DOHH2 (cell line): ENCODE measurements at regions not wholly inside any gene's neighbourhood (a gene's known extent, or its start where the extent isn't known, plus 50 kb on each side); places are given as distances from the start of the nearest gene placed in this dataset.

Source experiments
- H3F3A ChIP-seq: fragments of 200-600 bp; sonication (generic), shearing (Covaris generic); 2 replicates; pipeline ENCODE4 v1.6.0; 2016; ENCODE audit warnings: antibody characterized with exemption, mild to moderate bottlenecking; ENCODE audit not compliant: control insufficient read depth, insufficient read depth
- H3K27ac ChIP-seq: fragments of 200-600 bp; sonication (generic); 2 replicates; pipeline ENCODE4 v1.5.1; 2014; ENCODE audit warnings: low read depth, mild to moderate bottlenecking, low read length, moderate library complexity
- H3K27me3 ChIP-seq: fragments of 200-600 bp; sonication (generic); 2 replicates; pipeline ENCODE4 v1.6.1; 2014; ENCODE audit warnings: mild to moderate bottlenecking, low read length, mixed read lengths; ENCODE audit not compliant: control insufficient read depth
- H3K36me3 ChIP-seq: fragments of 200-600 bp; sonication (generic); 2 replicates; pipeline ENCODE4 v1.6.1; 2014; ENCODE audit warnings: mild to moderate bottlenecking, low read length, moderate library complexity, mixed read lengths; ENCODE audit not compliant: control insufficient read depth
- H3K4me1 ChIP-seq: fragments of 200-600 bp; sonication (generic); 2 replicates; pipeline ENCODE4 v1.6.1; 2014; ENCODE audit warnings: mild to moderate bottlenecking, low read length, mixed read lengths; ENCODE audit not compliant: control insufficient read depth
- H3K4me2 ChIP-seq: fragments of 200-600 bp; sonication (generic); 2 replicates; pipeline ENCODE4 v1.6.0; 2014; ENCODE audit warnings: mild to moderate bottlenecking, low read length, moderate library complexity
- H3K4me3 ChIP-seq: fragments of 200-600 bp; sonication (generic); 2 replicates; pipeline ENCODE4 v1.5.1; 2014; ENCODE audit warnings: mild to moderate bottlenecking, low read length, mixed read lengths
- H3K79me2 ChIP-seq: fragments of 200-600 bp; sonication (generic); 2 replicates; pipeline ENCODE4 v1.6.1; 2014; ENCODE audit warnings: mild to moderate bottlenecking, low read length, mixed read lengths; ENCODE audit not compliant: control insufficient read depth
- H3K9me2 ChIP-seq: fragments of 200-600 bp; sonication (generic); replicated peaks from 2 replicates; pipeline ENCODE4 v1.6.1; 2014; ENCODE audit warnings: mild to moderate bottlenecking, low read length, mixed read lengths; ENCODE audit not compliant: control insufficient read depth
- H3K9me3 ChIP-seq: fragments of 200-600 bp; sonication (generic); 2 replicates; pipeline ENCODE4 v1.6.1; 2014; ENCODE audit warnings: antibody characterized with exemption, low read length, mixed read lengths; ENCODE audit not compliant: control insufficient read depth, insufficient read depth
- H4K20me1 ChIP-seq: fragments of 200-600 bp; sonication (generic); 2 replicates; pipeline ENCODE4 v1.6.0; 2014; ENCODE audit warnings: low read depth, mild to moderate bottlenecking, antibody characterized with exemption, low read length, moderate library complexity; ENCODE audit not compliant: control insufficient read depth, insufficient read depth
- CTCF ChIP-seq: fragments of 200-600 bp; sonication (generic); IDR thresholded peaks from one replicate; pipeline ENCODE4 v1.5.1; 2014; ENCODE audit warnings: antibody characterized with exemption, mild to moderate bottlenecking, low read depth, low read length; ENCODE audit not compliant: poor library complexity, severe bottlenecking
- EZH2phosphoT487 ChIP-seq: fragments of 200-600 bp; sonication (generic); IDR thresholded peaks from 2 replicates; pipeline ENCODE4 v1.6.1; 2017; ENCODE audit warnings: borderline replicate concordance, mild to moderate bottlenecking, antibody characterized with exemption, low read length, moderate library complexity, mixed read lengths

DNA sequence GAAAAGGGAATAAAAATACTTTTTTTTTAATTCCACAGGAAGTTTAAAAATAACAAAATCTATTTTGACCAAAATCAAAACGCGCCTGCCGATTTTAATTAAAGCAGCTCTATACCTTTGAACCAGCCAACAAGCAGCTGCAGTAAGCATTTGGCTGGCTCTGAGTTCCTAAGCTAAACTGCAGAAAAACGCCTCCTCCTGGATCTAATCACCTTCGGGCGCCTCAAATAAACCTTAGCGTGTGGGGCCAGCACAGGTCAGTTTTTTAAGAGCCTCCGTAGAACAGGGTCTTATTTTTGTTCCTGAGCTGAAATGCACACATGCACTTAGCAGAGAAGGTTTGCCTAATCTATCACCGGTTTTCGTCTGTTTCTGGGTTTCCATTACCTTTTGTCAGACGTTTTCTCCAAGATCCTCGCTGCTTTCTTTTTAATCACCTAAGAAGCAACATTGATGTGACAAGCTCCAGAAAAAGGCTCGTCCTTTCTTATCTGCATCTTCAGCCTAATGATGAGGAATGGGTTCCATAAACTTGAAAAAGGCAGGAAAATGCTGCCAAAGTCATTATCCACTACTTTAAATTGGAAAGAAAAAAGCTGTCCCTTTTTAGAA lies 64.7 kb upstream of the HNRNPA3 start:
- H3K4me3 ChIP-seq: no peak overlapping the region
- peaks cover 38% of the 10 kb centered on the region for H3K27me3 ChIP-seq
- H4K20me1 ChIP-seq: no peaks in the 10 kb centered on the region
- H3K36me3 ChIP-seq: no peaks in the 10 kb centered on the region
- no peaks in the 10 kb centered on the region for H3K9me3 ChIP-seq
- H3K4me2 ChIP-seq: peak overlapping the region; percentile 89
- no peaks in the 10 kb centered on the region for H3F3A ChIP-seq
- H3K27ac ChIP-seq: no peak overlapping the region
- H3K79me2 ChIP-seq: no peaks in the 10 kb centered on the region
- TF ChIP-seq EZH2phosphoT487: no peak
- TF ChIP-seq CTCF: no peak
- peaks cover 9% of the 10 kb centered on the region for H3K4me1 ChIP-seq
- no peaks in the 10 kb centered on the region for H3K9me2 ChIP-seq

DNA sequence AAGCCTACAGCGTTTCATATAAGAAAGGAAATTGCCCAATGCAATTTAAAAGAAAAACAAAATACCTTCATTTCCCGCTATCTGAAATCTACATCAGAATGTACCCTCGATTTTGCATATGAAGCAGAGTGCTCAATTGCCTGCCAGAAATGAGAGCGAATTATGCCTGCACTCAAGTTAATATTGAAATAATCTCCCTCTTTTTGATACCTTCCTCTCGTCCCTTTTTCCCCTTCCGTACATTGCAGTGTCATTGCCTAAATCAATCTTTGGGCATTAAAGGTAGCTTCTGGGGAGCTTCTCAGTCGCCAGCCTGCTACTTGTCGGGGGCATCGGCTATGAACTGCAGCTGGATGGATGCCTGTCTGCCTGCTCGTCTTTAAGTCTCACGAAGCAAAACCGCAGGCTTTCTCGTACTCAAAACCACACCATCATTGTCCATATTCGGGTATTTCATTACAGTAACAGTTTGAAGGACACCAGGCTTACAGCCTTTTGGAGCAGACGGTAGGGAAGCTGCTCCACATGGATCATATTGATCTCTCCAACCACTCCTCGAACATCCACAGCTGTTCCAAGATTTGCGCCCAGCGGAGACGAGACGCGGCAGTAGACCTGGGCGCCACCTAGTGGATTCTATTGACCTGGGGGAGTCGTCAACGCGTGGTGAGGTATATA lies 64.0 kb upstream of the HNRNPA3 start:
- Histone ChIP-seq H3K27me3 (peaks cover 38% of the 10 kb centered on the region), H4K20me1 (no peaks in the 10 kb centered on the region), H3K79me2 (no peaks in the 10 kb centered on the region), H3K9me3 (no peaks in the 10 kb centered on the region), H3K4me2 (peak overlapping the region; percentile 89), H3K4me1 (peaks cover 9% of the 10 kb centered on the region), H3K36me3 (no peaks in the 10 kb centered on the region), H3K4me3 (peak overlapping the region; percentile 75), H3K9me2 (no peaks in the 10 kb centered on the region), H3F3A (no peaks in the 10 kb centered on the region), H3K27ac (no peak overlapping the region)
- TF ChIP-seq CTCF (peak; percentile 96), EZH2phosphoT487 (peak; percentile 58; the same call in 1 of the 2 replicates)

GRCh38 chr2:177149155-177149503 lies 63.5 kb upstream of the HNRNPA3 start:
- Histone ChIP-seq H3K36me3 (no peaks in the 10 kb centered on the region), H3K4me1 (peaks cover 9% of the 10 kb centered on the region), H3F3A (no peaks in the 10 kb centered on the region), H3K4me3 (peak overlapping the region; percentile 75), H3K9me2 (no peaks in the 10 kb centered on the region), H3K9me3 (no peaks in the 10 kb centered on the region), H4K20me1 (no peaks in the 10 kb centered on the region), H3K27ac (no peak overlapping the region), H3K79me2 (no peaks in the 10 kb centered on the region), H3K4me2 (peak overlapping the region; percentile 89), H3K27me3 (peaks cover 38% of the 10 kb centered on the region)
- no peak for TF ChIP-seq EZH2phosphoT487
- no peak for TF ChIP-seq CTCF
